H7 (cell line): ENCODE measurements at regions not wholly inside any gene's neighbourhood (a gene's known extent, or its start where the extent isn't known, plus 50 kb on each side); places are given as distances from the start of the nearest gene placed in this dataset.
"Not testable (repeated sequence)": the region's sequence is repeated elsewhere in the genome, so short reads cannot be mapped to it uniquely, and the experiment has no call there.

Experiments
- DNase-seq: peaks from one replicate; pipeline ENCODE4 v3.0.0; 2012
- H3K27me3 ChIP-seq: 2 replicates; pipeline ENCODE4 v1.6.0; 2011; ENCODE audit warnings: mild to moderate bottlenecking, low read length; ENCODE audit not compliant: control insufficient read depth, insufficient read depth
- H3K36me3 ChIP-seq: replicated peaks from 2 replicates; pipeline ENCODE4 v1.5.1; 2011; ENCODE audit warnings: low read length; ENCODE audit not compliant: control insufficient read depth, insufficient read depth
- H3K4me3 ChIP-seq: 2 replicates; pipeline ENCODE4 v1.5.1; 2011; ENCODE audit warnings: low read depth, mild to moderate bottlenecking, control low read depth, low read length, moderate library complexity; ENCODE audit not compliant: insufficient read depth

GRCh38 chr9:67468326-67468725 lies 390.4 kb upstream of the ANKRD20A1 start:
- not testable (repeated sequence) for H3K27me3 ChIP-seq, H3K36me3 ChIP-seq, H3K4me3 ChIP-seq, DNase-seq

GRCh38 chr9:67461796-67462757 lies 396.7 kb upstream of the ANKRD20A1 start:
- not testable (repeated sequence) for DNase-seq, H3K27me3 ChIP-seq, H3K36me3 ChIP-seq, H3K4me3 ChIP-seq

GRCh38 chr9:67452941-67453340 lies 405.8 kb upstream of the ANKRD20A1 start:
- DNase-seq, H3K4me3 ChIP-seq, H3K36me3 ChIP-seq, H3K27me3 ChIP-seq: not testable (repeated sequence)

- not testable (repeated sequence) for DNase-seq, H3K27me3 ChIP-seq, H3K36me3 ChIP-seq, H3K4me3 ChIP-seq
Measured at GRCh38 chr9:67442313-67442712, 416.4 kb upstream of the ANKRD20A1 start.

GRCh38 chr9:67437011-67437410 lies 421.7 kb upstream of the ANKRD20A1 start:
- not testable (repeated sequence) for H3K27me3 ChIP-seq, H3K36me3 ChIP-seq, DNase-seq, H3K4me3 ChIP-seq

GRCh38 chr9:67424881-67425280 lies 432.5 kb upstream of the SPATA31A3 start:
- H3K36me3 ChIP-seq, H3K27me3 ChIP-seq, DNase-seq, H3K4me3 ChIP-seq: not testable (repeated sequence)

- H3K4me3 ChIP-seq, DNase-seq, H3K36me3 ChIP-seq, H3K27me3 ChIP-seq: not testable (repeated sequence)
Measured at GRCh38 chr9:67423049-67423728, 430.8 kb upstream of the SPATA31A3 start.

GRCh38 chr9:67418496-67419079 lies 426.2 kb upstream of the SPATA31A3 start:
- H3K36me3 ChIP-seq, H3K27me3 ChIP-seq, DNase-seq, H3K4me3 ChIP-seq: not testable (repeated sequence)

- not testable (repeated sequence) for H3K36me3 ChIP-seq, H3K4me3 ChIP-seq, DNase-seq, H3K27me3 ChIP-seq
Measured at GRCh38 chr9:67417341-67417983, 425.1 kb upstream of the SPATA31A3 start.

GRCh38 chr9:67416639-67417038 lies 424.3 kb upstream of the SPATA31A3 start:
- not testable (repeated sequence) for H3K36me3 ChIP-seq, DNase-seq, H3K27me3 ChIP-seq, H3K4me3 ChIP-seq

- not testable (repeated sequence) for DNase-seq, H3K27me3 ChIP-seq, H3K4me3 ChIP-seq, H3K36me3 ChIP-seq
Measured at GRCh38 chr9:67410606-67411220, 418.4 kb upstream of the SPATA31A3 start.

- H3K27me3 ChIP-seq, H3K4me3 ChIP-seq, DNase-seq, H3K36me3 ChIP-seq: not testable (repeated sequence)
Measured at GRCh38 chr9:67403739-67404138, 411.4 kb upstream of the SPATA31A3 start.

GRCh38 chr9:67397731-67398130 lies 405.4 kb upstream of the SPATA31A3 start:
- not testable (repeated sequence) for DNase-seq, H3K36me3 ChIP-seq, H3K4me3 ChIP-seq, H3K27me3 ChIP-seq

- not testable (repeated sequence) for H3K4me3 ChIP-seq, H3K36me3 ChIP-seq, DNase-seq, H3K27me3 ChIP-seq
Measured at GRCh38 chr9:67394782-67395181, 402.4 kb upstream of the SPATA31A3 start.
